Colonic mucosa (tissue), 4 donors: ENCODE measurements at regions not wholly inside any gene's neighbourhood (a gene's known extent, or its start where the extent isn't known, plus 50 kb on each side); places are given as distances from the start of the nearest gene placed in this dataset.

ENCODE experiments used
- DNase-seq: peaks from one replicate; pipeline ENCODE4 v3.0.0-alpha.2; 2020
- H3K27ac ChIP-seq: fragments of 200-600 bp; one replicate; pipeline ENCODE4 v1.8.0; 2021
- H3K27me3 ChIP-seq: fragments of 200-600 bp; one replicate; pipeline ENCODE4 v1.8.0; 2021
- H3K36me3 ChIP-seq: fragments of 200-600 bp; one replicate; pipeline ENCODE4 v1.8.0; 2021
- H3K4me1 ChIP-seq: fragments of 200-600 bp; one replicate; pipeline ENCODE4 v1.8.0; 2021; ENCODE audit warnings: mild to moderate bottlenecking
- H3K4me3 ChIP-seq: fragments of 200-600 bp; one replicate; pipeline ENCODE4 v1.8.0; 2021
- H3K9ac ChIP-seq, 2 donors: one replicate each; pipeline ENCODE4 v1.7.0; 2013; ENCODE audit warnings: control low read depth in 2 of 2, low read depth in 2 of 2, low read length in 2 of 2
- H3K9me3 ChIP-seq: fragments of 200-600 bp; one replicate; pipeline ENCODE4 v1.8.0; 2021
- intact Hi-C: fragments of 100-400 bp; cut with DNase I; formaldehyde crosslinking; loops from one replicate; pipeline ENCODE4 v1.14.1; 2022
- TF ChIP-seq, protein P1 (sequence below): fragments of 200-600 bp; IDR thresholded peaks from one replicate; pipeline ENCODE4 v1.8.0; 2022; ENCODE audit warnings: antibody characterized with exemption, mild to moderate bottlenecking
- donor health status: healthy.
- donor health status: DM: no; HTN: no; CAD: no.
- donor health status: DM: no; HTN: no; CAD: no.

- no peak overlapping the region for H3K9ac ChIP-seq
- no peak overlapping the region for H3K27ac ChIP-seq
- DNase-seq = no peak
- H3K9me3 ChIP-seq = no peaks in the 10 kb centered on the region
- TF ChIP-seq, protein P1, sequence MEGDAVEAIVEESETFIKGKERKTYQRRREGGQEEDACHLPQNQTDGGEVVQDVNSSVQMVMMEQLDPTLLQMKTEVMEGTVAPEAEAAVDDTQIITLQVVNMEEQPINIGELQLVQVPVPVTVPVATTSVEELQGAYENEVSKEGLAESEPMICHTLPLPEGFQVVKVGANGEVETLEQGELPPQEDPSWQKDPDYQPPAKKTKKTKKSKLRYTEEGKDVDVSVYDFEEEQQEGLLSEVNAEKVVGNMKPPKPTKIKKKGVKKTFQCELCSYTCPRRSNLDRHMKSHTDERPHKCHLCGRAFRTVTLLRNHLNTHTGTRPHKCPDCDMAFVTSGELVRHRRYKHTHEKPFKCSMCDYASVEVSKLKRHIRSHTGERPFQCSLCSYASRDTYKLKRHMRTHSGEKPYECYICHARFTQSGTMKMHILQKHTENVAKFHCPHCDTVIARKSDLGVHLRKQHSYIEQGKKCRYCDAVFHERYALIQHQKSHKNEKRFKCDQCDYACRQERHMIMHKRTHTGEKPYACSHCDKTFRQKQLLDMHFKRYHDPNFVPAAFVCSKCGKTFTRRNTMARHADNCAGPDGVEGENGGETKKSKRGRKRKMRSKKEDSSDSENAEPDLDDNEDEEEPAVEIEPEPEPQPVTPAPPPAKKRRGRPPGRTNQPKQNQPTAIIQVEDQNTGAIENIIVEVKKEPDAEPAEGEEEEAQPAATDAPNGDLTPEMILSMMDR = no peak
- no peaks in the 10 kb centered on the region for H3K27me3 ChIP-seq
- no peak overlapping the region for H3K4me3 ChIP-seq
- no peaks in the 10 kb centered on the region for H3K36me3 ChIP-seq
- no peaks in the 10 kb centered on the region for H3K4me1 ChIP-seq
- intact Hi-C loops = no loop called here
Measured at GRCh38 chr14:48792376-48793024, 793.7 kb downstream of the RPS29 start.

- Histone ChIP-seq H3K27ac (no peak overlapping the region), H3K4me3 (no peak overlapping the region), H3K27me3 (no peaks in the 10 kb centered on the region), H3K4me1 (no peaks in the 10 kb centered on the region), H3K36me3 (no peaks in the 10 kb centered on the region), H3K9me3 (no peaks in the 10 kb centered on the region), H3K9ac (no peak overlapping the region)
- TF ChIP-seq, protein P1 = no peak
- DNase-seq = no peak
- intact Hi-C loops = no loop called here
Measured at GRCh38 chr14:48788771-48789170, 797.4 kb downstream of the RPS29 start.

- TF ChIP-seq, protein P1 = no peak
- no peaks in the 10 kb centered on the region for H3K27me3 ChIP-seq
Measured at GRCh38 chr14:48786498-48786897, 799.7 kb downstream of the RPS29 start.

DNA sequence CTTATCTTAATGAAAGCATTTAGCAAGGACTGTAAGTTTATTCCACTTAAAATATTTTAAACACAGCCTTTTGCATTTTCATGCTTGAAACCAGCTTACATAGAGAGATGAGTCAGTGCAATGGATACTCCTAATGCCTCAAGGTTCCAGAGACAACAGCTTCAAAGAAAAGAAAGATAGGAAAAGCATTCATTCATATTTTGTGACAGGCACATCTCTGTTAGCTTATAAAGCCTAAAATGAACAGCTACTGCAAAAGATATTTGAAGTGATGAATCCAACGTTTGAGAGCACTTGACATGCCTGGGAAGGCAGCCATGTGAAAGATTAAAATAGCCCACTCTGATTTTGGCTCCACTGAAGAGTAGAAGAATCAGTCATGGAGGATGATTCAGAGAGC is 814.5 kb downstream of the RPS29 start:
- H3K9ac ChIP-seq = no peak overlapping the region
- H3K4me3 ChIP-seq = no peak overlapping the region

More at GRCh38 chr14:48786498-48786897, 799.7 kb downstream of the RPS29 start:
- no peaks in the 10 kb centered on the region for H3K4me1 ChIP-seq
- H3K9ac ChIP-seq = no peak overlapping the region
- intact Hi-C loops = no loop called here
- H3K36me3 ChIP-seq = no peaks in the 10 kb centered on the region
- H3K9me3 ChIP-seq = no peaks in the 10 kb centered on the region
- no peak overlapping the region for H3K27ac ChIP-seq
- H3K4me3 ChIP-seq = no peak overlapping the region
- DNase-seq = no peak

DNA sequence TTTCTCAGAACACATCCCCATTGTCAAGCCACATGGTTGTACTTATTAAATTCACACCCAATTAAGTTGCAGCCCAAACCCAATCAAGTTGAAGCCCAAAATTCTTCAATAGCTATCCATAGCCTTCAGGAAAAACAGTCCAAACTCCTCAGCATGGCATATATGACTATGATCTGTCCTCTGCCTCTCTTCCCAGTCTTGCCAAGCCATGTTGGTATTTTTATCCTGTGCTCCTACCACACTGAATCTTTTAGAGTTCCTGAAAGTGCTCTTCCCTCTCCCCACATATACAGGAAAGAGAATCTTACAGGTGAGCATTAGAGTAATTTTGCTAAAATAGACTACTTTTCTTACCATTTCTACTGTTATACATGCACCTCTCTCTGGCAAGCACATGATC is 834.9 kb downstream of the RPS29 start:
- H3K4me3 ChIP-seq = no peak overlapping the region
- H3K4me1 ChIP-seq = no peaks in the 10 kb centered on the region
- TF ChIP-seq, protein P1 = no peak
- no peaks in the 10 kb centered on the region for H3K36me3 ChIP-seq
- no peaks in the 10 kb centered on the region for H3K27me3 ChIP-seq
- intact Hi-C loops = no loop called here
- no peak for DNase-seq
- H3K27ac ChIP-seq = no peak overlapping the region
- H3K9me3 ChIP-seq = no peaks in the 10 kb centered on the region
- H3K9ac ChIP-seq = no peak overlapping the region

More for the DNA sequence above, 814.5 kb downstream of the RPS29 start:
- no peaks in the 10 kb centered on the region for H3K9me3 ChIP-seq
- no peaks in the 10 kb centered on the region for H3K4me1 ChIP-seq
- H3K36me3 ChIP-seq = no peaks in the 10 kb centered on the region
- intact Hi-C loops = no loop called here
- DNase-seq = no peak
- TF ChIP-seq, protein P1 = no peak
- no peaks in the 10 kb centered on the region for H3K27me3 ChIP-seq
- H3K27ac ChIP-seq = no peak overlapping the region
